PC-9 (cell line): ENCODE measurements at regions not wholly inside any gene's neighbourhood (a gene's known extent, or its start where the extent isn't known, plus 50 kb on each side); places are given as distances from the start of the nearest gene placed in this dataset.

Experiments used
- BruUV-seq: library from RNA; stranded (reverse); fragments of 400-500 nt; replicated peaks from 2 replicates; lab custom pipeline; 2021; lab: Mats Ljungman, UMichigan
- CTCF ChIA-PET: fragments of 300-600 bp; sonication (Branson Sonifier 250); formaldehyde crosslinking; loops from one replicate; lab custom pipeline; 2022; ENCODE audit warnings: antibody characterized with exemption; lab: Charles Lee
- POLR2A ChIA-PET: fragments of 300-600 bp; sonication (Branson Sonifier 250); formaldehyde crosslinking; loops from one replicate; lab custom pipeline; 2022; ENCODE audit warnings: antibody characterized with exemption; ENCODE audit not compliant: unreplicated experiment; lab: Charles Lee
- DNase-seq, 2 experiments: peaks; one replicate each; pipeline versions ENCODE4 v3.0.0 to v3.0.0-alpha.2; 2015 to 2022; ENCODE audit warnings: mixed read lengths in 1 of 2
- H2AFZ ChIP-seq: fragments of 200-600 bp; sonication (generic); 2 replicates; pipeline ENCODE4 v1.8.1; 2017; ENCODE audit warnings: antibody characterized with exemption
- H3F3A ChIP-seq: fragments of 200-600 bp; sonication (generic); 2 replicates; pipeline ENCODE4 v1.8.1; 2017; ENCODE audit warnings: antibody characterized with exemption, mild to moderate bottlenecking, low read depth; ENCODE audit not compliant: insufficient read depth
- H3K27ac ChIP-seq: fragments of 200-600 bp; sonication (generic); 2 replicates; pipeline ENCODE4 v1.6.1; 2016; ENCODE audit warnings: mixed run types
- H3K27me3 ChIP-seq: fragments of 200-600 bp; sonication (generic); 2 replicates; pipeline ENCODE4 v1.6.1; 2016; ENCODE audit warnings: low read depth, mixed run types; ENCODE audit not compliant: insufficient read depth
- H3K36me3 ChIP-seq: fragments of 200-600 bp; sonication (generic); 2 replicates; pipeline ENCODE4 v1.6.1; 2016; ENCODE audit warnings: low read depth, mixed run types
- H3K4me1 ChIP-seq: fragments of 200-600 bp; sonication (generic); replicated peaks from 2 replicates; pipeline ENCODE4 v1.6.1; 2016; ENCODE audit warnings: mixed run types; ENCODE audit not compliant: insufficient read depth
- H3K4me2 ChIP-seq: fragments of 200-600 bp; sonication (generic); 2 replicates; pipeline ENCODE4 v1.6.1; 2017; ENCODE audit warnings: mixed run types
- H3K4me3 ChIP-seq: fragments of 200-600 bp; sonication (generic); 2 replicates; pipeline ENCODE4 v1.6.1; 2016; ENCODE audit warnings: mixed run types
- H3K79me2 ChIP-seq: fragments of 200-600 bp; sonication (generic); 2 replicates; pipeline ENCODE4 v1.6.1; 2017; ENCODE audit warnings: low read depth, mixed run types
- H3K9me2 ChIP-seq: fragments of 200-600 bp; sonication (generic); 2 replicates; pipeline ENCODE4 v1.8.1; 2017; ENCODE audit warnings: mild to moderate bottlenecking; ENCODE audit not compliant: insufficient read depth
- H3K9me3 ChIP-seq: fragments of 200-600 bp; sonication (generic); 2 replicates; pipeline ENCODE4 v1.8.1; 2016; ENCODE audit warnings: low read depth; ENCODE audit not compliant: insufficient read depth
- H4K20me1 ChIP-seq: fragments of 200-600 bp; sonication (generic); 2 replicates; pipeline ENCODE4 v1.8.1; 2017; ENCODE audit not compliant: insufficient read depth
- EZH2 ChIP-seq: fragments of 200-600 bp; sonication (generic); IDR thresholded peaks from 2 replicates; pipeline ENCODE4 v1.8.0; 2017; ENCODE audit warnings: antibody characterized with exemption, low read depth
- intact Hi-C: fragments of 100-400 bp; cut with micrococcal nuclease; formaldehyde crosslinking; loops from one replicate; pipeline ENCODE4 v1.10.0; 2022; ENCODE audit not compliant: unreplicated experiment
- TF ChIP-seq, protein P1 (sequence below): fragments of 200-600 bp; sonication (generic); conservative IDR thresholded peaks from 2 replicates; pipeline ENCODE4 v1.6.1; 2017; ENCODE audit warnings: mixed run types, antibody characterized with exemption, mild to moderate bottlenecking, moderate library complexity

DNA sequence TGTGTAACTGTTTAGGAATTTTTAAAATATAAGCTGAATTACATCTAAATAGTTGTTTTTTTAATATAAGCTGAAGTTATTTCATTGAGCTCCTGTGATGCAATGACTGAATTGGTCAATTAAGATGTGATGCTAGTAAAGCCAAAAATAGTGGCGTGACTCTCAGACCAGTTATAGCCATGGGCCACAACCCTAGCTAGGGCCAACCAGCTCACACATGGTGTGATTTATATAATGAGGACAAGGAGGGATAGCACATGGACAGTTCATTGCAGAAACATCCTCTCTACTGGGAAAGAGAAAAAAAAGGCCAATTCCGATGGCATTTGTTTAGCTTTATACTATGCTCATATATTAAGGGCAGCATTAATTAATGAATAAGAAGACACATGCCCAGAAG lies 119.3 kb upstream of the PROX1 start:
- Histone ChIP-seq H2AFZ (no peak overlapping the region), H3K4me1 (no peaks in the 10 kb centered on the region), H3K27ac (no peak overlapping the region), H3K4me2 (no peak overlapping the region), H3K4me3 (no peak overlapping the region), H3F3A (no peaks in the 10 kb centered on the region), H3K9me2 (no peaks in the 10 kb centered on the region), H3K79me2 (no peaks in the 10 kb centered on the region), H3K9me3 (no peaks in the 10 kb centered on the region), H4K20me1 (no peaks in the 10 kb centered on the region), H3K27me3 (no peaks in the 10 kb centered on the region), H3K36me3 (no peaks in the 10 kb centered on the region)
- no TSS peak for BruUV-seq
- no peak for DNase-seq
- POLR2A ChIA-PET = no interaction called here
- TF ChIP-seq, protein P1, sequence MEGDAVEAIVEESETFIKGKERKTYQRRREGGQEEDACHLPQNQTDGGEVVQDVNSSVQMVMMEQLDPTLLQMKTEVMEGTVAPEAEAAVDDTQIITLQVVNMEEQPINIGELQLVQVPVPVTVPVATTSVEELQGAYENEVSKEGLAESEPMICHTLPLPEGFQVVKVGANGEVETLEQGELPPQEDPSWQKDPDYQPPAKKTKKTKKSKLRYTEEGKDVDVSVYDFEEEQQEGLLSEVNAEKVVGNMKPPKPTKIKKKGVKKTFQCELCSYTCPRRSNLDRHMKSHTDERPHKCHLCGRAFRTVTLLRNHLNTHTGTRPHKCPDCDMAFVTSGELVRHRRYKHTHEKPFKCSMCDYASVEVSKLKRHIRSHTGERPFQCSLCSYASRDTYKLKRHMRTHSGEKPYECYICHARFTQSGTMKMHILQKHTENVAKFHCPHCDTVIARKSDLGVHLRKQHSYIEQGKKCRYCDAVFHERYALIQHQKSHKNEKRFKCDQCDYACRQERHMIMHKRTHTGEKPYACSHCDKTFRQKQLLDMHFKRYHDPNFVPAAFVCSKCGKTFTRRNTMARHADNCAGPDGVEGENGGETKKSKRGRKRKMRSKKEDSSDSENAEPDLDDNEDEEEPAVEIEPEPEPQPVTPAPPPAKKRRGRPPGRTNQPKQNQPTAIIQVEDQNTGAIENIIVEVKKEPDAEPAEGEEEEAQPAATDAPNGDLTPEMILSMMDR = no peak
- no peak for TF ChIP-seq EZH2
- intact Hi-C loops = no loop called here
- CTCF ChIA-PET = no interaction called here

DNA sequence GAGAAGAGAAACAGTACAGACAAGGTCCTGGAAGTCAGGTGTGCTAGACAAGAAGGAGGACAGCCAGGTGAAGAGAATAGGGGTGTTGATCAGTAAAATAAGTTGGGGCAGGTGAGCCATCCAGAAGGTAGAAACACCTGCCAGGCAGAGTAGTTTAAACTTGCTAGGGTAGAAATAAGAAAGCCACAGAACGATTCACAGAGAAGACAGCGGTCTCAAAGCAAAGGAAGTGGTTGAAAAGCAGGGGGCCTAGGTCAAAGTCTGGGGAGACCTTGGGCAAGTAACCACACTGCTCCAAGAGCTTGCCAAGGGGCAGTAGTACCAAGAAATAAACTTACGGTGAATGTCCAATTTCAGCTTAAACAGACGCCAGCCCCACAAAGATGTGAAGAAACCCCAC lies 116.6 kb upstream of the PROX1 start:
- H3F3A ChIP-seq = no peaks in the 10 kb centered on the region
- POLR2A ChIA-PET = no interaction called here

DNA sequence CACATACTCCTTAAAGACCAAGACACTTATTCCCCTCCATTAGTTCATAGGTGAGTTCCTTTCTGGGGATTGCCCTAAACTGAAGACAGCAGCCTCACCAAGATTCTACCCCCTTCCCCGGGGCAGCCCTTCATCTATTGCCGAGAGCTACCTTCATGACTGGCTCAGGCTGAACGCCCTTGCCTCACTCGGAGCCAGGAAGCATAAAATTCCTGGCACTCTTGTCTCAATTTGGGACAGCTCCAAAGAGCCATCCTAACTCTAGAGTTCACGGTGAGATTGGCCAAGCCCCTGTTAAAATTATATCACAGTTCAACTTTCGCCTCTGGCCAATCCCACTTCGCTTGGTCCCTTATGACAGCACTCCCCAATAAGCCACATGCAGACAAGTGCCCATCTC lies 113.0 kb upstream of the PROX1 start:
- H3F3A ChIP-seq = no peaks in the 10 kb centered on the region
- no peaks in the 10 kb centered on the region for H3K27me3 ChIP-seq
- no peaks in the 10 kb centered on the region for H3K4me1 ChIP-seq
- TF ChIP-seq, protein P1 = no peak
- ChIA-PET CTCF (no interaction called here), POLR2A (no interaction called here)
- no peak overlapping the region for H2AFZ ChIP-seq
- no peak for DNase-seq
- H3K79me2 ChIP-seq = no peaks in the 10 kb centered on the region
- intact Hi-C loops = no loop called here
- H3K4me3 ChIP-seq = no peak overlapping the region
- no peak overlapping the region for H3K4me2 ChIP-seq
- no peaks in the 10 kb centered on the region for H3K9me2 ChIP-seq
- H3K9me3 ChIP-seq = no peaks in the 10 kb centered on the region
- no peaks in the 10 kb centered on the region for H3K36me3 ChIP-seq
- no TSS peak for BruUV-seq
- no peaks in the 10 kb centered on the region for H4K20me1 ChIP-seq
- no peak overlapping the region for H3K27ac ChIP-seq

More for the DNA sequence above, 116.6 kb upstream of the PROX1 start:
- BruUV-seq = no TSS peak
- H2AFZ ChIP-seq = no peak overlapping the region
- H3K9me2 ChIP-seq = no peaks in the 10 kb centered on the region
- H3K79me2 ChIP-seq = no peaks in the 10 kb centered on the region
- no peaks in the 10 kb centered on the region for H3K36me3 ChIP-seq
- TF ChIP-seq, protein P1 = no peak
- no peak for TF ChIP-seq EZH2
- no peaks in the 10 kb centered on the region for H3K4me1 ChIP-seq
- H3K9me3 ChIP-seq = no peaks in the 10 kb centered on the region
- intact Hi-C loops = no loop called here
- H3K4me3 ChIP-seq = no peak overlapping the region
- H3K4me2 ChIP-seq = no peak overlapping the region
- CTCF ChIA-PET = no interaction called here
- H3K27ac ChIP-seq = no peak overlapping the region
- no peak for DNase-seq
- no peaks in the 10 kb centered on the region for H3K27me3 ChIP-seq
- no peaks in the 10 kb centered on the region for H4K20me1 ChIP-seq
